ENCODE measurements at regions not wholly inside any gene's neighbourhood (a gene's known extent, or its start where the extent isn't known, plus 50 kb on each side); places are given as distances from the start of the nearest gene placed in this dataset.

DNA sequence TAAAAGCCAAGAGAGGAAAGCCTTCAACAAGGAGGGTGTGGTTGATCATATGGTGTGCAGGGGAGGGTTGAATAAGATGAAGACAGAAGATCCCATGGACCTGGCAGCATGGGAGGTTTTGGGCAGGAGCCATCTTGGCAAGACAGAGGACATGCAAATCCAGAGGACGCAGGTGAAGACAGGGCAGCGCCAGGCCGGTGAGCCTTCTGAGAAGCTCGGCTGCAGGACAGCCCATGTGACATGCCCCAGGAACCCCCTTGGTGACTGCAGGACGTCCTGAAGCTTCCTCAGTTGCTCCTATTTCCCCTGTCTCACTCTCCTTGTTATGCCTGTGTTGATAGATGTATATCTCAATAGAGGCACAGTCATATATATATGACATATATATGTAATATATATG, 159.4 kb downstream of the GADD45G start:
- H3K27me3 ChIP-seq (replicated peaks in 1 of 4; ENCODE audit: control insufficient read depth in 3 of 4, extremely low read depth in 1 of 4, insufficient read depth in 3 of 4, low read length in 3 of 4): no peaks in the 10 kb centered on the region
- H3K27ac ChIP-seq (ENCODE audit: low read depth, low read length): no peak overlapping the region
- no peak overlapping the region for H3K4me2 ChIP-seq (ENCODE audit: insufficient read depth in 1 of 2, low read depth in 2 of 2, low read length in 2 of 2)
- H3K56ac ChIP-seq (replicated peaks; ENCODE audit: insufficient read length, low read depth, low read length): no peak overlapping the region
- H2AK5ac ChIP-seq (ENCODE audit: low read depth, low read length): no peak overlapping the region
- H3K23me2 ChIP-seq (ENCODE audit: low read depth, low read length): no peaks in the 10 kb centered on the region
- no peak overlapping the region for H2AFZ ChIP-seq (ENCODE audit: low read length)
- no peaks in the 10 kb centered on the region for H4K20me1 ChIP-seq (replicated peaks in 1 of 2; ENCODE audit: control insufficient read depth in 1 of 2, insufficient read depth in 2 of 2, low read length in 2 of 2)
- no peaks in the 10 kb centered on the region for H3K4me1 ChIP-seq (replicated peaks in 1 of 4; ENCODE audit: control insufficient read depth in 3 of 4, insufficient read depth in 4 of 4, low read length in 3 of 4)
- H3K79me1 ChIP-seq (ENCODE audit: low read depth, low read length): no peaks in the 10 kb centered on the region
- H3K9ac ChIP-seq (replicated peaks in 1 of 4; ENCODE audit: extremely low read depth in 1 of 4, low read depth in 3 of 4, low read length in 3 of 4): no peak overlapping the region
- H4K8ac ChIP-seq (ENCODE audit: extremely low read depth, insufficient read depth, low read length): no peak overlapping the region
- no peaks in the 10 kb centered on the region for H3K36me3 ChIP-seq (ENCODE audit: control insufficient read depth in 2 of 4, insufficient read depth in 4 of 4, low read length in 3 of 4)
- H2BK12ac ChIP-seq (ENCODE audit: low read depth, low read length): no peak overlapping the region
- POLR2A ChIA-PET (ENCODE audit: partially characterized antibody): interaction anchor here (2.7 kb wide), 1 partner anchor 13 kb away, joined by 7 read pairs; no protein-coding TSS in a partner anchor
- no peak overlapping the region for H4K5ac ChIP-seq (ENCODE audit: insufficient read length, low read depth, low read length)
- no peak overlapping the region for H3K23ac ChIP-seq (ENCODE audit: insufficient read length)
- no peak overlapping the region for H2BK20ac ChIP-seq (ENCODE audit: low read length)
- no peak for FAIRE-seq
- no peak overlapping the region for H4K91ac ChIP-seq (replicated peaks; ENCODE audit: insufficient read length, low read length)
- H2BK120ac ChIP-seq (replicated peaks; ENCODE audit: low read depth, low read length): no peak overlapping the region
- no peak overlapping the region for H3K4ac ChIP-seq (replicated peaks; ENCODE audit: insufficient read length, low read depth, low read length)
- H3K18ac ChIP-seq (ENCODE audit: extremely low read depth, low read length): no peak overlapping the region
- DNase-seq (ENCODE audit: low read depth in 1 of 2, low spot score in 2 of 2): no peak
- no peak overlapping the region for H2BK5ac ChIP-seq (ENCODE audit: low read depth, low read length)
- no peaks in the 10 kb centered on the region for H3K9me3 ChIP-seq (ENCODE audit: insufficient read depth in 2 of 2, low read depth in 1 of 2, low read length in 1 of 2)
- no peaks in the 10 kb centered on the region for H3K79me2 ChIP-seq (ENCODE audit: control insufficient read depth in 1 of 2, insufficient read depth in 2 of 2, low read length in 2 of 2)
- CTCF ChIA-PET (ENCODE audit: partially characterized antibody): interaction anchor here (1.2 to 1.3 kb wide), 2 partner anchors 22 to 99 kb away, joined by 3 read pairs; no protein-coding TSS in a partner anchor
- H3K4me3 ChIP-seq (ENCODE audit: extremely low read depth in 1 of 4, insufficient read depth in 2 of 4, low read depth in 3 of 4, low read length in 4 of 4): no peak overlapping the region
- no peak overlapping the region for H2BK15ac ChIP-seq (ENCODE audit: low read length)
- 79% methylated on average over 5 of the region's 5 CpGs; no CpG with 5 or more reads in 1 of the 2 experiments for WGBS, 2 experiments (ENCODE audit: extremely low coverage in 1 of 2, insufficient coverage in 1 of 2, insufficient read length in 1 of 2, insufficient replicate concordance in 2 of 2, low coverage in 1 of 2, low lambda C conversion rate in 2 of 2, missing lambda C conversion rate in 1 of 2)
- no peak overlapping the region for H3K14ac ChIP-seq (ENCODE audit: insufficient read length)
- TF ChIP-seq MAFK (IDR thresholded peaks at IDR 0.05; ENCODE audit: low read depth, low read length) (no peak), TBP (IDR thresholded peaks at IDR 0.05; ENCODE audit: low read depth, low read length) (no peak), TCF12 (IDR thresholded peaks at IDR 0.05; ENCODE audit: low read depth, low read length) (no peak), ZNF274 (IDR thresholded peaks at IDR 0.05; ENCODE audit: borderline replicate concordance, extremely low read depth, low read length) (no peak), CBX8 (IDR thresholded peaks at IDR 0.05; ENCODE audit: borderline replicate concordance, low read depth, low read length) (no peak), KDM1A (IDR thresholded peaks at IDR 0.05; ENCODE audit: borderline replicate concordance, low read length) (no peak), HDAC6 (IDR thresholded peaks at IDR 0.05; ENCODE audit: low read depth, low read length) (no peak), CREB1 (IDR thresholded peaks at IDR 0.05) (no peak), HDAC2 (IDR thresholded peaks at IDR 0.05; ENCODE audit: borderline replicate concordance in 1 of 2, low read depth in 2 of 2, low read length in 2 of 2) (no peak)
- TF ChIP-seq, protein P1, sequence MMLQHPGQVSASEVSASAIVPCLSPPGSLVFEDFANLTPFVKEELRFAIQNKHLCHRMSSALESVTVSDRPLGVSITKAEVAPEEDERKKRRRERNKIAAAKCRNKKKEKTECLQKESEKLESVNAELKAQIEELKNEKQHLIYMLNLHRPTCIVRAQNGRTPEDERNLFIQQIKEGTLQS (IDR thresholded peaks at IDR 0.05; ENCODE audit: insufficient read depth, low read depth, low read length): no peak
- TF ChIP-seq, protein P2, sequence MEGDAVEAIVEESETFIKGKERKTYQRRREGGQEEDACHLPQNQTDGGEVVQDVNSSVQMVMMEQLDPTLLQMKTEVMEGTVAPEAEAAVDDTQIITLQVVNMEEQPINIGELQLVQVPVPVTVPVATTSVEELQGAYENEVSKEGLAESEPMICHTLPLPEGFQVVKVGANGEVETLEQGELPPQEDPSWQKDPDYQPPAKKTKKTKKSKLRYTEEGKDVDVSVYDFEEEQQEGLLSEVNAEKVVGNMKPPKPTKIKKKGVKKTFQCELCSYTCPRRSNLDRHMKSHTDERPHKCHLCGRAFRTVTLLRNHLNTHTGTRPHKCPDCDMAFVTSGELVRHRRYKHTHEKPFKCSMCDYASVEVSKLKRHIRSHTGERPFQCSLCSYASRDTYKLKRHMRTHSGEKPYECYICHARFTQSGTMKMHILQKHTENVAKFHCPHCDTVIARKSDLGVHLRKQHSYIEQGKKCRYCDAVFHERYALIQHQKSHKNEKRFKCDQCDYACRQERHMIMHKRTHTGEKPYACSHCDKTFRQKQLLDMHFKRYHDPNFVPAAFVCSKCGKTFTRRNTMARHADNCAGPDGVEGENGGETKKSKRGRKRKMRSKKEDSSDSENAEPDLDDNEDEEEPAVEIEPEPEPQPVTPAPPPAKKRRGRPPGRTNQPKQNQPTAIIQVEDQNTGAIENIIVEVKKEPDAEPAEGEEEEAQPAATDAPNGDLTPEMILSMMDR (IDR thresholded peaks at IDR 0.05; ENCODE audit: control extremely low read depth in 1 of 3, insufficient read depth in 1 of 3, low read depth in 1 of 3, low read length in 3 of 3): no peak

All from H1 (cell line).